ACC112 (cell line): ENCODE measurements at regions not wholly inside any gene's neighbourhood (a gene's known extent, or its start where the extent isn't known, plus 50 kb on each side); places are given as distances from the start of the nearest gene placed in this dataset.

ENCODE experiments used
- H2AFZ ChIP-seq: fragments of 200-600 bp; sonication (generic); one replicate; pipeline ENCODE4 v1.6.0; 2017; ENCODE audit warnings: antibody characterized with exemption, low read length; ENCODE audit not compliant: unreplicated experiment
- H3K27ac ChIP-seq: fragments of 200-600 bp; sonication (generic); 2 replicates; pipeline ENCODE4 v1.5.1; 2014; ENCODE audit warnings: low read depth, mild to moderate bottlenecking, antibody characterized with exemption, low read length, moderate library complexity
- H3K27me3 ChIP-seq: fragments of 200-600 bp; sonication (generic); 2 replicates; pipeline ENCODE4 v1.6.1; 2014; ENCODE audit warnings: mild to moderate bottlenecking, antibody characterized with exemption, low read length, moderate library complexity, mixed read lengths; ENCODE audit not compliant: insufficient read depth
- H3K36me3 ChIP-seq: fragments of 200-600 bp; sonication (generic); 2 replicates; pipeline ENCODE4 v1.6.1; 2016; ENCODE audit warnings: mild to moderate bottlenecking, antibody characterized with exemption, low read length, moderate library complexity, mixed read lengths; ENCODE audit not compliant: insufficient read depth
- H3K4me1 ChIP-seq: fragments of 200-600 bp; sonication (generic); one replicate; pipeline ENCODE4 v1.6.1; 2016; ENCODE audit warnings: low read length, mixed read lengths; ENCODE audit not compliant: insufficient read depth, unreplicated experiment, control insufficient read depth
- H3K4me3 ChIP-seq: fragments of 200-600 bp; sonication (generic); 2 replicates; pipeline ENCODE4 v1.5.1; 2014; ENCODE audit warnings: mild to moderate bottlenecking, low read depth, low read length
- H3K79me2 ChIP-seq: fragments of 200-600 bp; sonication (generic); one replicate; pipeline ENCODE4 v1.6.0; 2016; ENCODE audit warnings: low read length; ENCODE audit not compliant: control insufficient read depth, unreplicated experiment, insufficient read depth

GRCh38 chr1:114342376-114342775, 168.6 kb downstream of the TRIM33 start:
- Histone ChIP-seq H2AFZ (no peak overlapping the region), H3K4me1 (peaks cover 7% of the 10 kb centered on the region), H3K27me3 (peaks cover 40% of the 10 kb centered on the region), H3K79me2 (no peaks in the 10 kb centered on the region), H3K4me3 (no peak overlapping the region), H3K27ac (no peak overlapping the region), H3K36me3 (no peaks in the 10 kb centered on the region)

- Histone ChIP-seq H3K4me3 (no peak overlapping the region), H3K4me1 (peaks cover 7% of the 10 kb centered on the region)
Observed at GRCh38 chr1:114341856-114342255, 169.1 kb downstream of the TRIM33 start.

GRCh38 chr1:114341299-114341698, 169.7 kb downstream of the TRIM33 start:
- H3K27me3 ChIP-seq, result peaks cover 50% of the 10 kb centered on the region
- H3K36me3 ChIP-seq, result no peaks in the 10 kb centered on the region
- peaks cover 5% of the 10 kb centered on the region for H3K4me1 ChIP-seq
- no peaks in the 10 kb centered on the region for H3K79me2 ChIP-seq
- H3K27ac ChIP-seq, result no peak overlapping the region
- no peak overlapping the region for H2AFZ ChIP-seq
- H3K4me3 ChIP-seq, result no peak overlapping the region

More at GRCh38 chr1:114341856-114342255, 169.1 kb downstream of the TRIM33 start:
- Histone ChIP-seq H3K36me3 (no peaks in the 10 kb centered on the region), H2AFZ (no peak overlapping the region), H3K79me2 (no peaks in the 10 kb centered on the region), H3K27me3 (peaks cover 44% of the 10 kb centered on the region), H3K27ac (no peak overlapping the region)

- peaks cover 53% of the 10 kb centered on the region for H3K27me3 ChIP-seq
- H3K79me2 ChIP-seq, result no peaks in the 10 kb centered on the region
- H3K27ac ChIP-seq, result no peak overlapping the region
- no peaks in the 10 kb centered on the region for H3K36me3 ChIP-seq
- peaks cover 4% of the 10 kb centered on the region for H3K4me1 ChIP-seq
- no peak overlapping the region for H3K4me3 ChIP-seq
- no peak overlapping the region for H2AFZ ChIP-seq
Observed at GRCh38 chr1:114340892-114341291, 170.1 kb downstream of the TRIM33 start.

- no peak overlapping the region for H2AFZ ChIP-seq
- no peak overlapping the region for H3K27ac ChIP-seq
- H3K27me3 ChIP-seq, result peaks cover 64% of the 10 kb centered on the region
- H3K79me2 ChIP-seq, result no peaks in the 10 kb centered on the region
- no peaks in the 10 kb centered on the region for H3K36me3 ChIP-seq
- no peaks in the 10 kb centered on the region for H3K4me1 ChIP-seq
- H3K4me3 ChIP-seq, result no peak overlapping the region
Observed at GRCh38 chr1:114339379-114339778, 171.6 kb downstream of the TRIM33 start.

DNA sequence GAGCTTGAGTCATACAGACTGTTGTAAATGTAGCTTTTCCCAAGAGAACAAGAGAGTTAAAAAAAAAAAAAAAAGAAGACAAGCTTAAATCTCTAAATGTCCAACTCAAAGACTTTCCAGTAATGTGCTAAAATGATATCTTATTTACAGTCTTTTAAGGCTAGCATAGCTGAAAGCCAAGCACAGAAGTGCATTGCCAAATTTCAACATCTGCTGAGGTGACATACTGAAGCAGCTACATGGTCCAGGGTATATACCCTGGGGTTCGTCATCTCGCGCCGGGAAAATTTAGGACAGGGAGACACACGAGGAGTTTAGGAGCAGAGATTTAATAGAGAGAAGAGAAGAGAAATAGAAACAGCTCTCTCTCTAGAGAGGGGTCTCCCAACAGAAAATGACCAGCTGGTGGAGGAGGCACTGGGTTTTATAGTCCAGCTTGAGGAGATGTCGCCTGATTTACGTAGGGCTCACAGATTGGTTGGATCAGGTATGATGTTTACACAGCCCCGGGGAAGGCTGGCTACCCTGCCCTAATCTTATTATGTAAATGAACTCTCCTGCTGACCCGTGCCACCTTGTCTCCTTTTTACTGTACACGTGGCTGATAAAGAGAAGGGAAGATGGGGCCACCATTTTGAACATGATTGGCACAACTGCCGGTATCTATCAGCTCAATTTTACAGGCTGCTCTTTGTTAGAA, 172.7 kb downstream of the TRIM33 start:
- Histone ChIP-seq H3K36me3 (no peaks in the 10 kb centered on the region), H3K79me2 (no peaks in the 10 kb centered on the region), H3K27me3 (peaks cover 74% of the 10 kb centered on the region), H3K4me3 (no peak overlapping the region), H3K4me1 (no peaks in the 10 kb centered on the region), H2AFZ (no peak overlapping the region), H3K27ac (no peak overlapping the region)

GRCh38 chr1:114337417-114337816, 173.6 kb downstream of the TRIM33 start:
- Histone ChIP-seq H3K36me3 (no peaks in the 10 kb centered on the region), H3K27ac (no peak overlapping the region), H3K4me3 (no peak overlapping the region), H3K79me2 (no peaks in the 10 kb centered on the region), H3K4me1 (no peaks in the 10 kb centered on the region), H2AFZ (no peak overlapping the region), H3K27me3 (peaks cover 82% of the 10 kb centered on the region)

DNA sequence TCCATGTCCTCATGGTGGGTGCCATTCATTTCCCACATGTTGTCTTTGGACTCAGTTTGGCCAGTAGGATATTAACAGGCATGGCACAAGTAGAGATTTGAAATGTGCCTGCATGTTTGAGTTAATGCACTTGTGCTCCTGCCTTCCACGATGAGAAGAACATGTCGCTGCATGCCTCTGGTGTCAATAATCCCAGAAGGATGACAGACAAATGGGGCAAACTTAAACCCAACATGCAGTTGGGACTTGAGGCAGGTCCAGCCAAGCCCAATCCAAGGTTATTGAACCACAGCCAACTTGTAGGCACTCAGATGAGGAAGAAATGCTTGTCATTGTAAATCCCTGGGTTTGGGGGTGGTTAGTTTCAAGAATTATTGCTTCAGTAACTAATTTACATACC, 174.6 kb downstream of the TRIM33 start:
- Histone ChIP-seq H3K79me2 (no peaks in the 10 kb centered on the region), H3K36me3 (no peaks in the 10 kb centered on the region), H2AFZ (no peak overlapping the region), H3K27me3 (peaks cover 85% of the 10 kb centered on the region), H3K4me1 (no peaks in the 10 kb centered on the region), H3K4me3 (no peak overlapping the region), H3K27ac (no peak overlapping the region)

DNA sequence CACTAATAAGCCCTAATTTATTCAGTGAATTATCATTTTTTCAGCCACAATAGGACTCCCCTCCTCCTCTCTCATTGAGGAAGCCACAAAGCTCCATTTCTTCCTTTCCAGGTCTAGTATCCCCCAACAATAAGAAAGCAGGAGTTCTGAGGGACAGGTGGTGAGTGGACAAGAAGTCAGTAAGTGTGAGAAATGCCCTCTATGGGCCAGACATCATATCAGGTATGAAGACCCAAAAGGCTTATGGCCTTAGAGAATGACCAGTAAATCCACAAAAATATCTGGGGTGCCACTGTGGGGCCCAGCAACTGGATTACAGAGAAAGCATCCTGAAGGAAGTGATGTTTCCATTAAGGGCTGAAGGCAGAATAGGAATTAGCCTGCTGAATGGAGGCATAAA, 175.7 kb downstream of the TRIM33 start:
- Histone ChIP-seq H3K4me3 (no peak overlapping the region), H3K27me3 (peaks cover 93% of the 10 kb centered on the region)

DNA sequence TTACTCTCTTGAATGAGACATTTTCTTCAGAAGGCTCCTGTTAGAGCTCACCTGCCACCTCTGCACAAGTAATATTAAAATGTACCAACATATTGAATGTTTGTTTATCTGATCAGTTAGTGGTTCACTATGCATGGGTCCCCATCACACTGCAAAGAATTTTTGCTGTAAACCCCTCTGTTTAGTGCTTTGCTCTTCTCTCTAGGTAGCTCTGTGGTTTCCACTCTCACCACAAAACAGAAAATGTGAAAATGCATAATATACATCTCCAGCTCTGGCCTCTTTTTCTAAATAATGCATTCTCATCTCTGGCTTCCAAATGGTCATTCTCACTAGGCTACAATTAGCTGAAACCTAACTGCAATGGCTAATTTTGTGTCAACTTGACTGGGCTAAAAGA, 176.7 kb downstream of the TRIM33 start:
- Histone ChIP-seq H2AFZ (no peak overlapping the region), H3K27me3 (peaks cover 93% of the 10 kb centered on the region), H3K27ac (no peak overlapping the region), H3K36me3 (no peaks in the 10 kb centered on the region), H3K4me1 (no peaks in the 10 kb centered on the region), H3K4me3 (no peak overlapping the region), H3K79me2 (no peaks in the 10 kb centered on the region)

More for the DNA sequence above, 175.7 kb downstream of the TRIM33 start:
- Histone ChIP-seq H3K4me1 (no peaks in the 10 kb centered on the region), H3K27ac (no peak overlapping the region), H2AFZ (no peak overlapping the region), H3K79me2 (no peaks in the 10 kb centered on the region), H3K36me3 (no peaks in the 10 kb centered on the region)

DNA sequence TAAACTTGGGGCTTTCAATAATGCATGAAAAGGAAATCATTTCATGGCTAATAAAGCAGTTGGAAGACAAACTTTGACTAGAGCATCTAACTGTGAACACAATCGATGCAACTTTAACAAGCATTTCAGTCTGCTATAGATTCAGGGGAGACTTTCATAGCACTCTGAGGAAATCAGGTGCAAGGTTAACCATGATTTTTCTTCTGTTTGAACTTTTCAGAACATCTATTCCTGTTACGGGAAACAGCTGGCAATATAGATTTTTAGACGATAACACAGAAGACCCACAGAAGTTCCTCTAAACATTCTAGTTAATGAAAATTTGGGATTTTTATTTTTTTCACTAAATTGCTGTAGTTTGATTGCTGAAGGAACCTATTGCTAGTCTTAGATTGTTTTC, 177.3 kb downstream of the TRIM33 start:
- Histone ChIP-seq H3K79me2 (no peaks in the 10 kb centered on the region), H3K27me3 (peaks cover 93% of the 10 kb centered on the region), H3K36me3 (no peaks in the 10 kb centered on the region), H3K27ac (no peak overlapping the region), H3K4me3 (no peak overlapping the region), H3K4me1 (no peaks in the 10 kb centered on the region), H2AFZ (no peak overlapping the region)
